IPS-18a (cell line): ENCODE measurements at regions not wholly inside any gene's neighbourhood (a gene's known extent, or its start where the extent isn't known, plus 50 kb on each side); places are given as distances from the start of the nearest gene placed in this dataset.

Experiments
- H3K27ac ChIP-seq: one replicate; pipeline ENCODE4 v1.5.1; 2013; ENCODE audit warnings: low read length
- H3K27me3 ChIP-seq: one replicate; pipeline ENCODE4 v1.6.1; 2013; ENCODE audit warnings: mild to moderate bottlenecking, low read length; ENCODE audit not compliant: control insufficient read depth, insufficient read depth
- H3K36me3 ChIP-seq: one replicate; pipeline ENCODE4 v1.6.1; 2013; ENCODE audit warnings: low read depth, low read length; ENCODE audit not compliant: control insufficient read depth
- H3K4me1 ChIP-seq: one replicate; pipeline ENCODE4 v1.6.1; 2013; ENCODE audit warnings: low read depth, low read length; ENCODE audit not compliant: control insufficient read depth
- H3K4me3 ChIP-seq: one replicate; pipeline ENCODE4 v1.5.1; 2013; ENCODE audit warnings: low read length
- H3K9ac ChIP-seq: one replicate; pipeline ENCODE4 v1.6.1; 2013; ENCODE audit warnings: mild to moderate bottlenecking, low read length, moderate library complexity
- H3K9me3 ChIP-seq: one replicate; pipeline ENCODE4 v1.6.1; 2013; ENCODE audit warnings: low read depth, low read length; ENCODE audit not compliant: control insufficient read depth

DNA sequence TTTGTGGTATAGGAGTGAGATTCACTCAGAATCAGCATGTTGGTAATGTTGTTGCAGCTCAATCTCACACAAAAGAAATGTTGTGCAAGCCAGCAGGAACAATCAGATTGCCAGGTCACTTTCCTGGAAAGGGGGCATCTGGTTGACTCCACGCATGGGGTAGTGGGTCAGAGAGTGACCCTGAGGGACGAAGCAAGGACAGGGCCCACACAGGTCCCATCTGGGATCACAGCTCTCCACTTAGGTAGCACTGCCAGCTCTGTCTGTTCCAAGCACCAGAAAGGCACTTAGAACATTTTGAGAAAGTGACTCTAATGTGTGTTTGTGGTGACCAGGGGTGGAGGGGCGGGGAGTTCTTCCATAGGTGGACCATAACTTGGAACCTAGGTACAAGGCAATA is 109.5 kb downstream of the RASSF10 start:
- H3K9ac ChIP-seq = no peak overlapping the region
- H3K4me3 ChIP-seq = no peak overlapping the region
- no peaks in the 10 kb centered on the region for H3K36me3 ChIP-seq
- no peak overlapping the region for H3K27ac ChIP-seq
- H3K4me1 ChIP-seq = peaks cover 16% of the 10 kb centered on the region
- no peaks in the 10 kb centered on the region for H3K27me3 ChIP-seq
- peaks cover 7% of the 10 kb centered on the region for H3K9me3 ChIP-seq

- Histone ChIP-seq H3K36me3 (no peaks in the 10 kb centered on the region), H3K4me3 (no peak overlapping the region), H3K4me1 (peaks cover 15% of the 10 kb centered on the region), H3K27me3 (no peaks in the 10 kb centered on the region), H3K27ac (no peak overlapping the region), H3K9me3 (peaks cover 7% of the 10 kb centered on the region), H3K9ac (no peak overlapping the region)
Measured at GRCh38 chr11:13119361-13119760, 110.2 kb downstream of the RASSF10 start.

DNA sequence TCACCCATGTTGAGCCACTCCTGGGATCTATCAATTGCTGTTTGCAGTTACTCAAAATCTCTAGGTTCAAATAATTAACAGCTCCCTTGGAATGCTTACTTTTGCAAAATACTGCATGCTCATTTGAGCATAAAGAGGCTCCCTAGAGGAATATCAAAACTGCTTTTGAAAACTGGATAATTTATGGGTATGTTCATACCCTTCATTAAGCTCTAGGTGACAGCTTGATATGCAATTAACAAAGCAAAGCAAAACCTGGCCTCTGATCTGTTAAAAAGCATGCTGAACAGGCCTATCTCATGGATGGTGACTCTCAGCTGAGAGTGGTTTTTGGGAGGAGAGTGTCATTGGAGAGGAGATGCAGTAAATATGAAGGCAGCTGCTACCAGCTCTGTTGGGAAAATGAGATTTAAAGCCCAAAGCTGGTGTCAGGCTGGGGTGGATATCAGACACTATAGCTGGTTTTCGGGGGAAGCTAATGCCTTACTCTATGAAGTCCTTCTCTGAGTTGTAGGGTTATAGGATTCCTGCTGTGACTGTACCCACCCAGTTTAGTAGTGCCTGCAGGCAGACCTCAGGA is 110.9 kb downstream of the RASSF10 start:
- Histone ChIP-seq H3K27ac (no peak overlapping the region), H3K9ac (no peak overlapping the region), H3K27me3 (no peaks in the 10 kb centered on the region), H3K4me1 (peaks cover 9% of the 10 kb centered on the region), H3K36me3 (no peaks in the 10 kb centered on the region), H3K4me3 (no peak overlapping the region), H3K9me3 (peaks cover 7% of the 10 kb centered on the region)

DNA sequence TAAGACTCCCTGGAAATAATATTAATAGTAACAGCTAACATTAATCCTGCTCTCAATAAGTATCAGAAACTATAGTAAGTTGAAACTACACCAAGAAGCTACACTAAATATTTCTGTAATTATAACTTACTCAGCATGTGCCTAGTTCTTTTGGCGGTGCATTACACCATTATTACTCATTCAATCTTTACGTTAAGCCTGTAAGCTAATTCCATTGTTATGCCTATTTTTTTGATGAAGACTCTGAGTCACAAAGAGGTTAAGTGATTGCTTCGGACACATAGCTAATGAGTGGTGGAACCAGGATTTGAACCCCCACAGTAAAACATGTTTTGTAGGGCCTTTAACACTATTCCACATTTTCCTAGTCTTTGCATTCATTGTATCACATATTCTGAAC is 111.6 kb downstream of the RASSF10 start:
- no peak overlapping the region for H3K9ac ChIP-seq
- H3K27ac ChIP-seq = no peak overlapping the region
- H3K36me3 ChIP-seq = no peaks in the 10 kb centered on the region

GRCh38 chr11:13126430-13126829 is 117.3 kb downstream of the RASSF10 start:
- no peak overlapping the region for H3K27ac ChIP-seq
- no peaks in the 10 kb centered on the region for H3K4me1 ChIP-seq
- no peaks in the 10 kb centered on the region for H3K27me3 ChIP-seq
- peaks cover 7% of the 10 kb centered on the region for H3K9me3 ChIP-seq
- no peak overlapping the region for H3K9ac ChIP-seq
- no peaks in the 10 kb centered on the region for H3K36me3 ChIP-seq
- H3K4me3 ChIP-seq = no peak overlapping the region

More for the DNA sequence above, 111.6 kb downstream of the RASSF10 start:
- Histone ChIP-seq H3K9me3 (peaks cover 7% of the 10 kb centered on the region), H3K4me3 (no peak overlapping the region), H3K4me1 (peaks cover 9% of the 10 kb centered on the region), H3K27me3 (no peaks in the 10 kb centered on the region)

DNA sequence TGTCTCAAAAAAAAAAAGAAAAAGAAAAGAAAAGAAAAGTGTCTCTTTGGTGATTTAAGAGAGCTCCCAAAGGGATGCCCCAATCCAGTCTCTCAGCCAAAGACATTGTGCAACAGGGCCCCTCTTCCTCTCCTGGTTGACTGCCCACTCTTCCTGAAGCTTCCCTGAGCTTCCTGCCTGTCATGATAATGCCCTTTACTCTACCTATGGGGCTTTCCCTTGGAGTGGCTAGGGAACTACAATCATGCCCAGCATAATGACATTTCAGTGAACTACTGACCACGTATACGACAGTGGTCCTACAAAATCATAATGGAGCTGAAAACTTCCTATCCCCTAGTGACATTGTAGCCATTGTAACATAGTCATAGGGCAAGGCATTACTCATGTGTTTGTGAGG is 118.0 kb downstream of the RASSF10 start:
- no peak overlapping the region for H3K9ac ChIP-seq
- H3K4me1 ChIP-seq = no peaks in the 10 kb centered on the region
- peaks cover 7% of the 10 kb centered on the region for H3K9me3 ChIP-seq
- H3K36me3 ChIP-seq = no peaks in the 10 kb centered on the region
- no peaks in the 10 kb centered on the region for H3K27me3 ChIP-seq
- H3K4me3 ChIP-seq = no peak overlapping the region
- no peak overlapping the region for H3K27ac ChIP-seq

DNA sequence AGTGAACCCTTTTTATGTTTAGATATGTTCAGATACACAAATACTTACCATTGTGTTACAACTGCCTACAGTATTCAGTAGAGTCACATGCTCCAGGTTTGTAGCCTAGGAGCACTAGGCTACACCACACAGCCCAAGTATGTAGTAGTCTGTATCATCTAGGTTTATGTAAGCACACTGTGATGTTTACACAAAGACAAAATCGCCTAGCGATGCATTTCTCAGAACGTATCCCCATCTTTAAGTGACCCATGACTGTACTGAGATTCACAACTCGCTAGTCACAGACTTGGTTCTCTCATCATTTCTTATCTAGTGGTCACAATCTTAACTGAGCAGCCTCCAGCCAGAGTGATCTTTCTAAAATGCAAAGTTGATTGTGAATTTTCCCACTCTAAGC is 119.2 kb downstream of the RASSF10 start:
- Histone ChIP-seq H3K27me3 (no peaks in the 10 kb centered on the region), H3K27ac (no peak overlapping the region), H3K4me1 (no peaks in the 10 kb centered on the region), H3K36me3 (no peaks in the 10 kb centered on the region), H3K9me3 (no peaks in the 10 kb centered on the region), H3K4me3 (no peak overlapping the region), H3K9ac (no peak overlapping the region)

DNA sequence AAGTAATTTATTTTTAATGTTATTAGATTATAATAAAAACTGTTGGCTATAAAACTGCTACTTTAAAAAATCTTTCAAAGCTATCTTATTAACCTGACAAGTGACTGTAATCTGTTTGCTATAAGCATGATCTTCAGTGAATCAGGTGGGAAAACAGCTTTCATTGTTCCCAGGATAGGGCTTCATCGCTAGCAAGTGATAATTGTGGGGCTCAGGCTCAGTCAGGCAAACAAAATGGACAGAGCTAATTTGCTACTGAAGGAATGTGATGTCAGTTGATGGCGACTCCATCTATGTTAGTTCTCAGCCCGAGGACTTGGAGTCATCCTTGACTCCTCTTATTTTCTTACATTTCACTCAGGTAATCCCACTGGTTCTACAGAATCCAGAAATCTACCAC is 125.0 kb downstream of the RASSF10 start:
- Histone ChIP-seq H3K36me3 (no peaks in the 10 kb centered on the region), H3K4me1 (peaks cover 16% of the 10 kb centered on the region), H3K27me3 (no peaks in the 10 kb centered on the region), H3K9me3 (no peaks in the 10 kb centered on the region), H3K9ac (no peak overlapping the region), H3K27ac (no peak overlapping the region), H3K4me3 (no peak overlapping the region)

DNA sequence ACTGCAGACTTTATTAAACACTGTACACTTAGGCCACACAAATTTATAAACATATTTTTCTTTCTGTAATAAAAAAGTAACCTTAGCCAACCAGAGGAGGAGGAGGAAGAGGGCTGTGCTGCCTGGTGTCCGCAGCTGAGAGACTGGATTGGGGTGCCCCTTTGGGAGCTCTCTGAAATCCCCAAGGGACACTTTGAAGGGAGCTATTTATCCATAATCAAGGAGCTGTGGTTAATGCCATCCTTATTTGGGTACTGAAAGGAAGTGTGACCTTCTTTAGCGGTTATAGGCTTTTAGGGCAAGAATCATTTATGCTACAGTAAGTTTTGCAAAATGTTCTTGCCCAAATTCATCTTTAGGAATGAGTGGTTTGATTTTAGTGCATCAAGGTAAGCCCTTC is 125.8 kb downstream of the RASSF10 start:
- Histone ChIP-seq H3K4me3 (no peak overlapping the region), H3K36me3 (no peaks in the 10 kb centered on the region), H3K9me3 (no peaks in the 10 kb centered on the region), H3K9ac (no peak overlapping the region), H3K27me3 (no peaks in the 10 kb centered on the region), H3K4me1 (peaks cover 16% of the 10 kb centered on the region), H3K27ac (no peak overlapping the region)

DNA sequence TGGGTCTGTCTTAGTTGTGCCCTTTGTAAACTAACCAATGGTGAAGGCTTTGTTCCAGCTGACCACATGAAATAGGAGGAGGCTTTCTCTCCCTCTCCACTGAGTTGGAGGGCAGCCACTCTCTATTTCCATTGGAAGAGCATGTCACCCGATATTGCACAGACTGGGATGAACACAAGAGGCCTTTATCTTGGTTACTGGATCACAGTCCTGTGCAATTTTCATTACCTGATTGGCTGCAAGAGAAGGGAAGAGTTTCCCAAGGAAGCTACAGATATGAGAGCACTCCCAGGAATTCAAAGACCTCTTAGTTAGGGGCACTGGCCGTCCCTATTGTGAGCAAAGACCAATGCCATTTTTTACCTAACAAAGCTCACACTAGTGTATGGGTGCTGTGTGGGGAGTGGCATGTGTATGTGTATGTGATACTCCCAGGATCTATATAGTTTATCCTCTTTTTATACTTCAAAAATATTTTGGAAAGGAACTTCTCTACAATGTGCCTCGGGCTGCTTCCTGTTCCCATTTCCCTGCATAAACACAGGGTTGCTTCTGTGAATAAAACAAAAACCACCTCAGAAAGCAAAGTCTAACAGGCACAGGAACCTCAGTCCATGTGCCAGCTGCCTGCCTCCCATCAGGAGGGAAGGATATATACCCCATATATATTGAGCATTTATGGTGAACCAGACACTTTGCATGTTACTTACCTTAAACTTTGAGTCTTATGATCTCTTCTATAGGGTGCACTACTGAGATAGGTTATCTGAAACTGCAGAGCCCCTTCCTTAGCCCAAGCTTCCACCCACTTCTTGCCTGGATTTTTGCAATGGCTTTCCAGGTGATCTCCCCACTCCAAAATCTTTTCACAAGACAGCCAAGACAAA is 126.5 kb downstream of the RASSF10 start:
- Histone ChIP-seq H3K36me3 (no peaks in the 10 kb centered on the region), H3K4me1 (peaks cover 16% of the 10 kb centered on the region), H3K9ac (no peak overlapping the region), H3K9me3 (no peaks in the 10 kb centered on the region), H3K27me3 (no peaks in the 10 kb centered on the region), H3K27ac (no peak overlapping the region), H3K4me3 (no peak overlapping the region)

DNA sequence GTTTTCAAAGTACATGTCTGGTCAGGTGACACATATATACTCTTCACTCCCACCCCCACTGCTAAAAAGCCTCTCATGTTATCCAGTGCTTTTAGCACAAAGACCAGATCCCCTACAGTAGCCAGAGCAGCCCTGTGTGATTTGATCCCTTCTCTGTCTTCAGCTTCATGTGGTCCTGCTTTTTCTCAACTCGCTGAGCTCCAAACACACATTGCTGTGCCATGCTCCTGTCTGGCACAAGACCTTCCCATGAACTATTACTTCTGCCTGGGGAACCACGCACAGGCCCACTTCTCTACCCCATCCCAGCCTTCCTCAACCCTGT is 127.1 kb downstream of the RASSF10 start:
- no peak overlapping the region for H3K27ac ChIP-seq
- H3K9me3 ChIP-seq = no peaks in the 10 kb centered on the region
- no peaks in the 10 kb centered on the region for H3K36me3 ChIP-seq
- peaks cover 16% of the 10 kb centered on the region for H3K4me1 ChIP-seq
- no peak overlapping the region for H3K4me3 ChIP-seq
- no peak overlapping the region for H3K9ac ChIP-seq
- H3K27me3 ChIP-seq = no peaks in the 10 kb centered on the region

DNA sequence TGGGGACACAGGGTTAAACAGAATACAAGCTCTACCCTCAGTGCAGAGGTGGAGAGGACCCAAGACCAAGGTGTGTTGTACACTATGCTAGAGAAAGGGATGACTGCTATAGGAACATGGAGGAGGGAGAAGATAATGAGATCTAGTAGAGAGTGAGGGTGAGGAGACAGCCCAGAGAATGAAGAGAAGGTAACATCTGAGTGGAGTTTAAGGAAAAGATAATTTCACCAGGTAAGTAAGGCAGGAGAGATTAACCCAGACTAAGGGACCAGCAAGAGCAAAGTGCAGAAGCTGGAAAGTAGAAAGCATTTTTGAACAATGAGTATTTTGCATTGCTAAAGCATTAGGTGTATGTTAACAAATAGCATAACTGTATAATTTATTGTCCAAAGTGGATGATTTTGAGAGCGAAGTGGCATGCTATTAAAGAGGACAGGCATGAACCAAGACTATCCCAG is 128.8 kb downstream of the RASSF10 start:
- no peak overlapping the region for H3K27ac ChIP-seq
- no peaks in the 10 kb centered on the region for H3K27me3 ChIP-seq
- H3K36me3 ChIP-seq = no peaks in the 10 kb centered on the region
- peaks cover 16% of the 10 kb centered on the region for H3K4me1 ChIP-seq
- no peak overlapping the region for H3K9ac ChIP-seq
- H3K4me3 ChIP-seq = no peak overlapping the region
- no peaks in the 10 kb centered on the region for H3K9me3 ChIP-seq
